ENCODE measurements at regions not wholly inside any gene's neighbourhood (a gene's known extent, or its start where the extent isn't known, plus 50 kb on each side); places are given as distances from the start of the nearest gene placed in this dataset.

GRCh38 chr17:34070712-34071111 lies 184.4 kb upstream of the CCL2 start:
- 16% methylated on average over 4 of the region's 4 CpGs for WGBS (ENCODE audit: insufficient coverage, insufficient replicate concordance, low lambda C conversion rate, missing lambda C conversion rate)
- in situ Hi-C loops (cut with MboI), result no loop called here
- TF ChIP-seq ASH2L (IDR thresholded peaks at IDR 0.05; ENCODE audit: borderline replicate concordance, low read depth) (no peak), FOXM1 (IDR thresholded peaks at IDR 0.05; ENCODE audit: low read depth, low read length) (no peak), TBL1XR1 (IDR thresholded peaks at IDR 0.05; ENCODE audit: low read depth, low read length) (no peak), SMAD1 (IDR thresholded peaks at IDR 0.05; ENCODE audit: low read depth, partially characterized antibody) (no peak), JUNB (IDR thresholded peaks at IDR 0.05) (no peak), EP300 (IDR thresholded peaks at IDR 0.05; ENCODE audit: borderline replicate concordance in 1 of 2, control insufficient read depth in 1 of 2, low read depth in 2 of 2, low read length in 2 of 2) (no peak), RBBP5 (conservative IDR thresholded peaks at IDR 0.05) (no peak), PML (IDR thresholded peaks at IDR 0.05; ENCODE audit: low read length) (no peak), MEF2A (IDR thresholded peaks at IDR 0.05; ENCODE audit: insufficient read depth, low read depth, low read length) (no peak), IRF5 (IDR thresholded peaks at IDR 0.05; ENCODE audit: borderline replicate concordance) (no peak), RAD21 (IDR thresholded peaks at IDR 0.05; ENCODE audit: insufficient read depth, low read depth, low read length) (no peak), IRF3 (IDR thresholded peaks at IDR 0.05) (no peak), IKZF2 (IDR thresholded peaks at IDR 0.05) (no peak), ZNF274 (IDR thresholded peaks at IDR 0.05; ENCODE audit: insufficient read depth, insufficient read length) (no peak), CEBPB (IDR thresholded peaks at IDR 0.05; ENCODE audit: borderline replicate concordance in 1 of 2, low read depth in 2 of 2, low read length in 2 of 2) (no peak), MEF2B (IDR thresholded peaks at IDR 0.05; ENCODE audit: partially characterized antibody, poor library complexity, severe bottlenecking) (no peak), NFYB (IDR thresholded peaks at IDR 0.05; ENCODE audit: insufficient read depth, low read depth, low read length) (no peak), CUX1 (IDR thresholded peaks at IDR 0.05; ENCODE audit: insufficient replicate concordance, low read depth, low read length) (no peak)

More at GRCh38 chr17:34070712-34071111, 184.4 kb upstream of the CCL2 start:
- FAIRE-seq (no peak), DNase-seq (ENCODE audit: low read depth, low spot score) (no peak), ATAC-seq (no peak)
- SMC1A ChIA-PET (ENCODE audit: uncharacterized antibody, unreplicated experiment), result no interaction called here
- no peak overlapping the region for H3K4me3 ChIP-seq
- H3K36me3 ChIP-seq (ENCODE audit: control insufficient read depth in 2 of 2, insufficient read depth in 2 of 2, low read length in 1 of 2), result no peaks in the 10 kb centered on the region
- no peak overlapping the region for H3K4me2 ChIP-seq (ENCODE audit: control insufficient read depth, insufficient read depth)
- H3K4me1 ChIP-seq (ENCODE audit: control insufficient read depth, insufficient read depth, low read length), result no peaks in the 10 kb centered on the region
- BruUV-seq (replicated peaks), result no TSS peak
- no peak overlapping the region for H3K27ac ChIP-seq (ENCODE audit: control insufficient read depth, insufficient read depth)
- H2AFZ ChIP-seq (ENCODE audit: control insufficient read depth, low read depth, low read length), result no peak overlapping the region
- intact Hi-C loops (cut with micrococcal nuclease; ENCODE audit: unreplicated experiment), result no loop called here
- POLR2A ChIA-PET, result no interaction called here
- CTCF ChIA-PET, result no interaction called here
- no peaks in the 10 kb centered on the region for H3K27me3 ChIP-seq (replicated peaks in 1 of 2; ENCODE audit: control insufficient read depth in 2 of 2, insufficient read depth in 2 of 2, low read length in 1 of 2)
- no peaks in the 10 kb centered on the region for H3K79me2 ChIP-seq (ENCODE audit: control insufficient read depth, insufficient read depth, low read length)
- H3K9ac ChIP-seq (ENCODE audit: control insufficient read depth, insufficient read depth, low read length), result no peak overlapping the region
- no peaks in the 10 kb centered on the region for H4K20me1 ChIP-seq (ENCODE audit: control insufficient read depth, insufficient read depth)
- RAD21 ChIA-PET (ENCODE audit: unreplicated experiment), result no interaction called here
- no peaks in the 10 kb centered on the region for H3K9me3 ChIP-seq (replicated peaks; ENCODE audit: control insufficient read depth, insufficient read depth, low read length)

All from GM12878 (cell line).